Fibroblast of lung (primary cell): ENCODE measurements at regions not wholly inside any gene's neighbourhood (a gene's known extent, or its start where the extent isn't known, plus 50 kb on each side); places are given as distances from the start of the nearest gene placed in this dataset.

Experiments used
- CTCF ChIP-seq, 2 donors: IDR thresholded peaks in 1 of 2; conservative IDR thresholded peaks in 1 of 2; 1 replicate in 1 of 2; 2 replicates in 1 of 2; pipeline ENCODE4 v1.5.1; 2011 to 2012; ENCODE audit warnings: low read length in 2 of 2, control low read depth in 1 of 2, inconsistent platforms in 1 of 2, low read depth in 1 of 2, mild to moderate bottlenecking in 1 of 2
- EZH2 ChIP-seq: IDR thresholded peaks from 2 replicates; pipeline ENCODE4 v1.5.1; 2012; ENCODE audit warnings: low read length, control low read depth, mild to moderate bottlenecking; ENCODE audit errors: missing control alignments

DNA sequence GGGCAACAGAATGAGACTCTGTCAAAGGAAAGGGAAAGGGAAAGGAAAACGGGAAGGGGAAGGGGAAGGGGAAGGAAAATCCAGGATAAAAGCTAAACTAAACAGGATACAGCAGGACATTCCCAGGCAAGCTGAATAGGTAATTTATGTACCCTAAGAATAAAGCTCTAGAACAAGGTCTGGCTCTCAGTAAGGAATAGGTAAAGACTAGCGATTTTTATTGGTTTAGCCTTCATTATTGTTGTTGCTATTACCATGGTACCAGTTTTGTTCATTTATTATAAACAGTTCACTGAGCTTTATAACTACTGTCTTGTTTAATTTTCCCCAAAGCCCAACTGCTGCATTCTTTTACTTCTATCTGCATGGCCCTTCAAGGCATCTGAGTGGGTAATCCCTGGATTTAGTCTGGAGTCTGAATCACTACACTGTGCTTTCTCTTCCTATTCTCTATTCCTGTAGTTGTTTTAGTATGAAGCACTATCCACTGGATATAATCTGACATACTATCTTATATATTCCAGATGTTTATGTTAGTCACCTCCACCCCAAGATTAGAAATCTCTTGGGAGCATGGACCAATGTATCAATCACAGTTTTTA is 127.1 kb upstream of the TANK start:
- TF ChIP-seq CTCF (conservative IDR thresholded peaks at IDR 0.05 in 1 of 2, IDR thresholded peaks at IDR 0.05 in 1 of 2; ENCODE audit: low read depth in 1 of 2, low read length in 2 of 2) (no peak), EZH2 (no peak)
